BE2C (cell line): ENCODE measurements at regions not wholly inside any gene's neighbourhood (a gene's known extent, or its start where the extent isn't known, plus 50 kb on each side); places are given as distances from the start of the nearest gene placed in this dataset.

Source experiments
- DNase-seq: peaks from one replicate; pipeline ENCODE4 v3.0.0-alpha.2; 2020
- H3K27me3 ChIP-seq: fragments of 250-450 bp; sonication (Bioruptor Pico); 2 replicates; pipeline ENCODE4 v1.5.1; 2020; ENCODE audit warnings: mild to moderate bottlenecking
- H3K36me3 ChIP-seq: fragments of 250-450 bp; sonication (Bioruptor Pico); 2 replicates; pipeline ENCODE4 v1.5.1; 2020; ENCODE audit warnings: mild to moderate bottlenecking
- H3K4me1 ChIP-seq: fragments of 250-450 bp; sonication (Bioruptor Pico); 2 replicates; pipeline ENCODE4 v1.5.1; 2020
- H3K4me3 ChIP-seq: 2 replicates; pipeline ENCODE4 v1.5.1; 2011; ENCODE audit warnings: low read depth, low read length
- H3K9me3 ChIP-seq: fragments of 250-450 bp; sonication (Bioruptor Pico); 2 replicates; pipeline ENCODE4 v1.5.1; 2020
- TF ChIP-seq, protein P1 (sequence below): IDR thresholded peaks from 2 replicates; pipeline ENCODE4 v1.5.1; 2012; ENCODE audit warnings: mild to moderate bottlenecking, low read depth, low read length

DNA sequence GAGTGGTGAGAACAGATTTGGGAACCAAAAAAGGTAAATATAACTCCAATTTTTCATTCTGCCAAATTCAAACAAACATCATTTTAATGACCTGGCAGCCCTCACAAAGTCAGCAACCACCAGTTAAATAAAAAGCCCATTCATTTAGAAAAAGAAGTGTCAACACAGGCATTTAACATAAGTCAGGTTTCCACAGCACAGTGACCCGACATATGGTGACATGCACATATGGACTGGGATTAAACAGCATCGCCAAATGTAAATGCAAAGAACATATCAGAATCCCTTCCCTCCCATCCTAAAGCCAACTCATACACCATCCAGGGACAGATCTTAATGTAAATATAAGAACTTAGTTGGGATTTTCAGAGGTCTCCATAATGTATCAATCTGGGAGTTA, 293.2 kb downstream of the FGFR2 start:
- Histone ChIP-seq H3K4me3 (no peak overlapping the region), H3K4me1 (no peaks in the 10 kb centered on the region), H3K9me3 (no peaks in the 10 kb centered on the region), H3K36me3 (no peaks in the 10 kb centered on the region), H3K27me3 (no peaks in the 10 kb centered on the region)
- no peak for DNase-seq
- TF ChIP-seq, protein P1, sequence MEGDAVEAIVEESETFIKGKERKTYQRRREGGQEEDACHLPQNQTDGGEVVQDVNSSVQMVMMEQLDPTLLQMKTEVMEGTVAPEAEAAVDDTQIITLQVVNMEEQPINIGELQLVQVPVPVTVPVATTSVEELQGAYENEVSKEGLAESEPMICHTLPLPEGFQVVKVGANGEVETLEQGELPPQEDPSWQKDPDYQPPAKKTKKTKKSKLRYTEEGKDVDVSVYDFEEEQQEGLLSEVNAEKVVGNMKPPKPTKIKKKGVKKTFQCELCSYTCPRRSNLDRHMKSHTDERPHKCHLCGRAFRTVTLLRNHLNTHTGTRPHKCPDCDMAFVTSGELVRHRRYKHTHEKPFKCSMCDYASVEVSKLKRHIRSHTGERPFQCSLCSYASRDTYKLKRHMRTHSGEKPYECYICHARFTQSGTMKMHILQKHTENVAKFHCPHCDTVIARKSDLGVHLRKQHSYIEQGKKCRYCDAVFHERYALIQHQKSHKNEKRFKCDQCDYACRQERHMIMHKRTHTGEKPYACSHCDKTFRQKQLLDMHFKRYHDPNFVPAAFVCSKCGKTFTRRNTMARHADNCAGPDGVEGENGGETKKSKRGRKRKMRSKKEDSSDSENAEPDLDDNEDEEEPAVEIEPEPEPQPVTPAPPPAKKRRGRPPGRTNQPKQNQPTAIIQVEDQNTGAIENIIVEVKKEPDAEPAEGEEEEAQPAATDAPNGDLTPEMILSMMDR, result no peak

DNA sequence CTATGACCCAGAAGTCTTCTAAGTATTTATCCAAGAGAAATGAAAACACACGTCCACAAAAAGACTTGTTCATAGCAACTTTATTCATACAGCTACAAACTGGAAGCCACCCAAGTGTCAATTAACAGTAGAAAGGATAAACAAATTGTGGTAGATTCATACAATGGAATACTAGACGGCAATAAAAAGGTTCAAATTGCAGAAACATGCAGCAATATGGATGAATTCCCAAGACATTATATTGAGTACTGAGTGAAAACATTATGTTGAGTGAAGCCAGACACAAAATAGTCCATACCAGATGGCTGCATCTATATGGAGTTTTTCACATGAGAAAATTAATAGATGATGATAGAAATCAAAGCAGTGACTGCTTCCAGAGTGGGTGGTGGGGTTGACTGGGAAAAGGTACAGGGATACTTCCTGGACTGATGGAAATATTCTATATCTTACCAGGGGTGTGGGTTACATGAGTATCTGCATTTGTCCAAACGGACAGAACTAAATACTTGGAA, 292.0 kb downstream of the FGFR2 start:
- TF ChIP-seq, protein P1, result no peak
- no peak for DNase-seq
- no peaks in the 10 kb centered on the region for H3K4me1 ChIP-seq
- no peaks in the 10 kb centered on the region for H3K36me3 ChIP-seq
- H3K4me3 ChIP-seq, result no peak overlapping the region
- no peaks in the 10 kb centered on the region for H3K27me3 ChIP-seq
- no peaks in the 10 kb centered on the region for H3K9me3 ChIP-seq

DNA sequence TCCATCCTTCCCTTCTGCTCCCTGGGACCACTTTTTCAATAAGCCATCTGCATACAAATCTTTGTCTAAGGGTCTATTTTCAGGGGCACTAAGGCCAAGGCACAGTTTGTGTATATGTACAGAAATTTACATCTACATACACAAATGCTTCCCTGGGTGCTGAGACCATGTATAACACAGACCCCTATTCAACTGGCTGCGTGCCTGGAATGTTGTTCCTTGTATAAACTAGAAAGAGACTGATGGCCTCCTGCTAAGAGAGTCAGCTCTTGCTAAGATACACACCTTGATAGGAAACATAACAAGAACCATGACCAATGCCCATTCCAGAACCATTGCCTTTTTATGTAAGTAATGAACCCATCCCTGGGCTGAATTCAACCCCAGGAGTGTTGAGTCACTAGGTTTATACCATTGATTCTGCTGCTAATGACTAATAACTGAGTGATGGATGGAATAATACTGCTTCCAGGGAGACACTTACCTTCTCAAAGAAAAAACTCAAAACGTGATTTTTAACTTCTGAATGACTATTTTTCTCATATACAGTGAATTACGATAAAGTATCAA, 290.7 kb downstream of the FGFR2 start:
- Histone ChIP-seq H3K9me3 (no peaks in the 10 kb centered on the region), H3K36me3 (no peaks in the 10 kb centered on the region), H3K27me3 (no peaks in the 10 kb centered on the region), H3K4me3 (no peak overlapping the region), H3K4me1 (no peaks in the 10 kb centered on the region; the same call in 1 of the 2 replicates)
- TF ChIP-seq, protein P1, result no peak
- no peak for DNase-seq

DNA sequence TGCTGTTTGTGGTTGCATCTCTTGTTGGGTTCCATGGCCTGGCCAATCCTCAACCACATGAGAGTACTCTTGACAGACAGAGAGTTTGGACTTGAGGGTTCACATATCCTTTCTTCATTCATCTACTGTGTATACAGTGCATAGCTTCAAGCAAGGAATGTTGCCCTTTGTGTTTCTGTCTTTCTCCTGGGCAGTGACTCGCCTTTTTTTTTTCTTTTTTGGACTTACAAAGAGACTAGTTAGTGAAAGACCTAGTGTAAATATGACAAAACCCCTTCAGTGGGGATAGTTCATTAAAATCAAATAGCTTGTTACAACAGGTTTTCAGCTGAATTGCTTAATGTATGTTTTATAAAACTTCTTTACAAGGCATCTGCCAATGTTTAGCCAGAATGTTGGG, 290.2 kb downstream of the FGFR2 start:
- Histone ChIP-seq H3K4me1 (no peaks in the 10 kb centered on the region; the same call in none of the 2 replicates), H3K27me3 (no peaks in the 10 kb centered on the region), H3K9me3 (no peaks in the 10 kb centered on the region), H3K4me3 (no peak overlapping the region), H3K36me3 (no peaks in the 10 kb centered on the region)
- DNase-seq, result no peak
- TF ChIP-seq, protein P1, result no peak

DNA sequence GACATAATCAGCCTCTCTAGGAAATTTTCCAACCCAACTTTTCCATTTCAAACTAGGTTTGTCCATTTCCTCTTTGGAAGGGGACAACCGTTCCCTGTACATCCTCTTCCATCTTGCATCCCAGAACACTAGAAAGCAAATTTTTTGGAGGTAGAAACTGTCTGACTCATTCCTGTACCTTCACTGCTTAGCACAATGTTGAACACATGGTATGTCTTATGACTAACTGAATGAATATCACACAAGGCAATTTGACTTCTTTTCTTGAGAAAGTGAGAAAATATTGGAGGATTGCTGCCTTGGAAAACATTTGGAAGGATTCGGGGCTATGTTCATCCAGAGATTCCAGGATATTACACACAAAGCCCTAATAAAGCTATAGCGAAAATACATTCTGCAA, 289.1 kb downstream of the FGFR2 start:
- Histone ChIP-seq H3K27me3 (no peaks in the 10 kb centered on the region), H3K9me3 (no peaks in the 10 kb centered on the region), H3K4me3 (no peak overlapping the region), H3K4me1 (no peaks in the 10 kb centered on the region; the same call in none of the 2 replicates), H3K36me3 (no peaks in the 10 kb centered on the region)
- TF ChIP-seq, protein P1, result no peak
- DNase-seq, result no peak

DNA sequence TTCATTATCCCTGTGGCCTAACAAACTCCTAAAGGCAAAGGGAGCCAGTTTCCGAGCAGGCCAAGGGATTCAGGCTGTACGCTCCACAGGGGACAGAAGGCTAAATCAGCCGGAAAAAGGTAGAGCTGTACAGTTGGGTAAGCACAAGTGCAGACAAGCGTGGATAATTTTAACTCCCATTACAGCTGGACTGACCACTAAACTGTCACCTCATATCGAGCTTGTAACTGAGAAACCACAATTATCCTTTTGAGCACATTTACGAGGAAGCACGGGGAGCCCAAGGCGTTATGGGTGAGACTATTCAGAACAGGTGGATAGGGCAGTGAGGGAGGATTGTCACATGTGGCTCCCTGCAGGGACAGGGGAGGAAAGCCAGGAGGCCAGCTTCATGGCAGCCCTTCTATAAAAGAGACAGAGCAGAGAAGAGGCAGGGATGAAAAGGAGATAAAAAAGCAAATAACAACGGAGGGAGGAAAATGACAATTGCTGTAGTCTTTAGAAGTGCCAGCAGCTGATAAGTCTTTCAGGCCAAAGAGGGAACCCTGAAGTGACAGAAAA, 288.0 kb downstream of the FGFR2 start:
- Histone ChIP-seq H3K4me3 (no peak overlapping the region), H3K9me3 (no peaks in the 10 kb centered on the region), H3K27me3 (no peaks in the 10 kb centered on the region), H3K36me3 (no peaks in the 10 kb centered on the region), H3K4me1 (no peaks in the 10 kb centered on the region; the same call in none of the 2 replicates)
- TF ChIP-seq, protein P1, result 0 out of 2 replicates have a peak, but pooled peaks have one; percentile 2
- DNase-seq, result no peak
